HG03378 (cell line): ENCODE measurements at regions not wholly inside any gene's neighbourhood (a gene's known extent, or its start where the extent isn't known, plus 50 kb on each side); places are given as distances from the start of the nearest gene placed in this dataset.
"Not testable (repeated sequence)": the region's sequence is repeated elsewhere in the genome, so short reads cannot be mapped to it uniquely, and the experiment has no call there.

ENCODE experiments used
- ATAC-seq: cut with Tn5 transposase; IDR thresholded peaks from one replicate; pipeline ENCODE4 v1.9.1; 2021; ENCODE audit warnings: mild to moderate bottlenecking, moderate library complexity; ENCODE audit not compliant: unreplicated experiment

DNA sequence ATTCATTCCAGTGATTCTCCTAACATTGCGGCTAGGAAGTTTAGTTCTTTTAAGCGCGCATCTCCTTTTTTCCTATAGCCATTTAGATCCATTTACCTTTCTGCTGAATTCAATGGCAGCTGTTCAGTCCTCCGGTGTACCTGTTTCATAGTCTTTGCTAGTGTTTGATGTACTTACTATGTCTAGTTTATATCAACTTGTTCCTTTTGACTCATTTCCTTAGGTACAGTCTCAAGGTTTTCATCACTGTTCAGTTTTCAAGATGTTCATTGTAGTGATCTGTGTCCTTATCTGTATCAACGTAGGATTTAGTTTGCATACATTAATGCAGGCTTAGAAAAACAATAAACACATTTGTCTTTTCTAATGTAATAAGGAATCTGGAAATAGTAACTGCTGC is 59.0 kb upstream of the MBNL1 start:
- ATAC-seq = no peak

DNA sequence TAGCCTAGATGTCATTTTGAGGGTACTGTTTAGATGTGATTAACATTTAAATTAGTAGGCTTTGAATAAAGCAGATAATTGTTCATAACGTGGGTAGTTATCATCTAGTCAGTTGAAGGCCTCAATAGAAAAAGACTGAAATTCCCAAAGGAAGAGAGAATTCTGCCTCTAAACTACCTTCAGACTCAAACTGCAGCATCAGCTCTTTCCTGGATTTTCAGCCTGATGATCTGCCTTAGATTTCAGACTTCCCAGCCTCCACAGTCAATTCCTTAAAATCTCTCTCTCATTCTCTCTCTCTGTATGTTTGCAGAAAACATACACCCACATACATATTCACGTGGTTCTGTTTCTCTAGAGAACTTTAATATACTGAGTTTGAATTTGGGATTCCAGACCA is 58.0 kb upstream of the MBNL1 start:
- no peak for ATAC-seq

DNA sequence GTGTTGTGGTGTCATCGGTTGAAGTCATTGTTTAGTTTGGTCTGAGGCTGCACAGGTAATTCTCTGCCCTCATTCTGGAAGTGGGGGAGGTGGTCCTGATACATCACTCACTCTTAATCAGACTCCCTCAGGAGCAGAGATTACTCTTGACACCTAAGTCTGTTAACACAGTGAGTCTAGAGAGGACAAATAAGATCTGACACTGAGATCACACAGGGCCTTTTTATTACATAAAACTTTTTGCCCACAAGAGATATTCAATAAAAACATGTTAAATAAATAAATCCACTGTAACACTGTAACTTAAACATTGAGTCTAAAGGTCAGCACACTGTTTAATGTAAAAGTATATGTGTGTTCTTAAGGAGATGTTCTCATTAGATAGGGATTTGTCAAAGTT is 57.1 kb upstream of the MBNL1 start:
- no peak for ATAC-seq

- no peak for ATAC-seq
Observed at GRCh38 chr3:152213203-152213602, 55.5 kb upstream of the MBNL1 start.

GRCh38 chr3:152213938-152214337 is 54.8 kb upstream of the MBNL1 start:
- ATAC-seq = no peak

- ATAC-seq = not testable (repeated sequence)
Observed at GRCh38 chr3:152216960-152217865, 51.5 kb upstream of the MBNL1 start.

DNA sequence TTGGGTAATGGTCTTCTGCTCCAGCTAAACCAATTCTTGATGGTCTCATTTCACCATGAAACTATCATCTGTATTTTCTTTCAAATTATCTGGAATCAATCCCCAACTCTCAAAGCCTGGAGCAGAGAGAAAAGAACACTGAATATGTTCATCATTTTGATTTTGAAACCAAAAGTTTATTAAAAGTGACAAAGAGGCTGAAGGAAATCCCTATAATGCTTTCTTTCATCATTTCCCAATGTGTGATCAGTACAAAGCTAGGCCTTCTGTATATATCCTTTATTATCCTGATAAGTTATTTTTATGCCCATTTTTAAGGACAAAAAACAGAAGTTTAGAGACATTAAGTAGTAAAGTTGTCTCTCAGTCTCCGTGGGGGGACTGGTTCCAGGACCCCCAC is 50.1 kb upstream of the MBNL1 start:
- ATAC-seq = no peak
